BE2C (cell line): ENCODE measurements at regions not wholly inside any gene's neighbourhood (a gene's known extent, or its start where the extent isn't known, plus 50 kb on each side); places are given as distances from the start of the nearest gene placed in this dataset.

Experiments
- DNase-seq: peaks from one replicate; pipeline ENCODE4 v3.0.0-alpha.2; 2020
- H3K27me3 ChIP-seq: fragments of 250-450 bp; sonication (Bioruptor Pico); 2 replicates; pipeline ENCODE4 v1.5.1; 2020; ENCODE audit warnings: mild to moderate bottlenecking
- H3K36me3 ChIP-seq: fragments of 250-450 bp; sonication (Bioruptor Pico); 2 replicates; pipeline ENCODE4 v1.5.1; 2020; ENCODE audit warnings: mild to moderate bottlenecking
- H3K4me1 ChIP-seq: fragments of 250-450 bp; sonication (Bioruptor Pico); 2 replicates; pipeline ENCODE4 v1.5.1; 2020
- H3K4me3 ChIP-seq: 2 replicates; pipeline ENCODE4 v1.5.1; 2011; ENCODE audit warnings: low read depth, low read length
- H3K9me3 ChIP-seq: fragments of 250-450 bp; sonication (Bioruptor Pico); 2 replicates; pipeline ENCODE4 v1.5.1; 2020
- TF ChIP-seq, protein P1 (sequence below): IDR thresholded peaks from 2 replicates; pipeline ENCODE4 v1.5.1; 2012; ENCODE audit warnings: mild to moderate bottlenecking, low read depth, low read length

DNA sequence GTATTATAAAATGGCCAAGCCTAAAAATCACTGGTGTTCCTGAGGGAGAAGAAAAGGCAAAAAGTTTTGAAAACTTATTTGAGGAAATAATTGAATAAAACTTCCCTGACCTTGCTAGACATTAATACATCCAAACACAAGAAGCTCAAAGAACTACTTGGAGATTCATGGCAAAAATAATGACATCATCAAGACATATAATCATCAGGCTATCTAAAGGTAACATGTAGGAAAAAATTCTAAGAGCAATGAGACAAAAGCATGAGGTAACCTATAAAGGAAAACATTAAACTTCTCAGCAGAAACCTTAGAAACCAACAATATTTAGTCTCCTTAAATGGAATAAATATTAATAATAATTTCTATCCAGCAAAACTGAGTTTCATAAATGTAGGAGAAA is 887.6 kb downstream of the PCDH19 start:
- TF ChIP-seq, protein P1, sequence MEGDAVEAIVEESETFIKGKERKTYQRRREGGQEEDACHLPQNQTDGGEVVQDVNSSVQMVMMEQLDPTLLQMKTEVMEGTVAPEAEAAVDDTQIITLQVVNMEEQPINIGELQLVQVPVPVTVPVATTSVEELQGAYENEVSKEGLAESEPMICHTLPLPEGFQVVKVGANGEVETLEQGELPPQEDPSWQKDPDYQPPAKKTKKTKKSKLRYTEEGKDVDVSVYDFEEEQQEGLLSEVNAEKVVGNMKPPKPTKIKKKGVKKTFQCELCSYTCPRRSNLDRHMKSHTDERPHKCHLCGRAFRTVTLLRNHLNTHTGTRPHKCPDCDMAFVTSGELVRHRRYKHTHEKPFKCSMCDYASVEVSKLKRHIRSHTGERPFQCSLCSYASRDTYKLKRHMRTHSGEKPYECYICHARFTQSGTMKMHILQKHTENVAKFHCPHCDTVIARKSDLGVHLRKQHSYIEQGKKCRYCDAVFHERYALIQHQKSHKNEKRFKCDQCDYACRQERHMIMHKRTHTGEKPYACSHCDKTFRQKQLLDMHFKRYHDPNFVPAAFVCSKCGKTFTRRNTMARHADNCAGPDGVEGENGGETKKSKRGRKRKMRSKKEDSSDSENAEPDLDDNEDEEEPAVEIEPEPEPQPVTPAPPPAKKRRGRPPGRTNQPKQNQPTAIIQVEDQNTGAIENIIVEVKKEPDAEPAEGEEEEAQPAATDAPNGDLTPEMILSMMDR: no peak
- no peaks in the 10 kb centered on the region for H3K9me3 ChIP-seq
- no peak overlapping the region for H3K4me3 ChIP-seq
- no peaks in the 10 kb centered on the region for H3K27me3 ChIP-seq
- no peaks in the 10 kb centered on the region for H3K36me3 ChIP-seq
- H3K4me1 ChIP-seq: no peaks in the 10 kb centered on the region
- no peak for DNase-seq

DNA sequence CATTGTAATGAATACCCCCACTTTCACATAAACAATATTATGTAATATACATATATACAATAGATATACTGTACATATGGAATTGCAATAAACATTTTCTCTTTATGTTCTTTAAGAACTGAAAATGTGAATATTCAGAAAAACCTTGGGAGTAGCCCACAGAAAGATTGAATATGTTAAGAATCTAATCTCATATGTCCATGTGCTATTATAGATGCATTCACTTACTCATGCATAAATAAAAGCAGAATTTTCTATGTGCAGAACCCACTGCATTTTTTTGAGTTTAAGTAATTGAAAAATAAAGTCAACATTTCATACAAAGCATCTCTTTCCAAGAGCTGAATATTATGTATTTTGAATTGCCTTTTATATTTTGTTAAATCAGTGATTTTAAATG is 902.3 kb downstream of the PCDH19 start:
- no peak for DNase-seq
- no peaks in the 10 kb centered on the region for H3K4me1 ChIP-seq
- no peaks in the 10 kb centered on the region for H3K36me3 ChIP-seq
- H3K27me3 ChIP-seq: no peaks in the 10 kb centered on the region
- TF ChIP-seq, protein P1: no peak
- H3K4me3 ChIP-seq: no peak overlapping the region
- H3K9me3 ChIP-seq: no peaks in the 10 kb centered on the region

- Histone ChIP-seq H3K9me3 (no peaks in the 10 kb centered on the region), H3K36me3 (no peaks in the 10 kb centered on the region), H3K4me3 (no peak overlapping the region), H3K4me1 (no peaks in the 10 kb centered on the region), H3K27me3 (no peaks in the 10 kb centered on the region)
- TF ChIP-seq, protein P1: no peak
- no peak for DNase-seq
Observed at GRCh38 chrX:99495453-99495852, 914.6 kb downstream of the PCDH19 start.

- H3K9me3 ChIP-seq: no peaks in the 10 kb centered on the region
- TF ChIP-seq, protein P1: no peak
- H3K4me1 ChIP-seq: no peaks in the 10 kb centered on the region
- H3K36me3 ChIP-seq: no peaks in the 10 kb centered on the region
- H3K4me3 ChIP-seq: no peak overlapping the region
- no peak for DNase-seq
- no peaks in the 10 kb centered on the region for H3K27me3 ChIP-seq
Observed at GRCh38 chrX:99494668-99495067, 915.4 kb downstream of the PCDH19 start.

DNA sequence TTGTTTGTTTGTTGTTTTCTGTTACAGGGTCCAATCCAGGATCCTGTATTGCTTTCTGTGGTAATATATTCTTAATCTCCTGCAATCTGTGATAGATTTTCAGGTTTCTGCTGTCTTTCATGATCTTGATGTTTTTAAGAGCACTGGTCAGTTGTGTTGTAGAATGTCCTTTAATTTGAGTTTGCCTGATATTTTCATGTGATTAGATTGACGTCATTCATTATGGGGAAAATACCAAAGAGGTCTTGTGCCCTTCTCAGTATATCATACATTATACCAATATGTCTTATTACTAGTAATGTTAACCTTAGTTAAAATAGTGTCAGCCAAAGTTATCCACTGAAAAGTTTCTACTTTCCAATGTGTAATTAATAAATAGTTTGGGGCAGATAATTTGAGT is 929.3 kb downstream of the PCDH19 start:
- H3K4me3 ChIP-seq: no peak overlapping the region
- H3K36me3 ChIP-seq: no peaks in the 10 kb centered on the region
- DNase-seq: no peak
- H3K27me3 ChIP-seq: no peaks in the 10 kb centered on the region
- H3K9me3 ChIP-seq: no peaks in the 10 kb centered on the region
- TF ChIP-seq, protein P1: no peak
- no peaks in the 10 kb centered on the region for H3K4me1 ChIP-seq

DNA sequence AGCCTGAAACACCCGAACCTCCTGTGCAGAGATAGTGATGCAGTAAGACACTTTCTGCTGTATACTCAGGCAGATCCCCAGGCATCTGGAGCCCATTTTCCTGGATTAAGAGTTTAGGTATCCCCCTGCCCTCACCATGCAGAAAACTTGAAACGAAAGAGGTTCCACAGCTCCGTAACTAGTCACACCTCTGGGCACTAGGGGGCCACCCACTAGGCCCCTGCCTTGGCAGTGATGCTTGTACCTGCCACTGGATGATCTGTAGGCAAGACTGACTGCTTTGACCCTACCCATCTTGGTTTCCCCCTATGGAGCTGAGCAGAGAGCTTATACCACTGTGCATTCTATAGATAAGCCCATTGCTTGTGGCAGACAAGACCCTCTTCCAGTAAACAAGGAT is 940.6 kb downstream of the PCDH19 start:
- no peak overlapping the region for H3K4me3 ChIP-seq
- H3K4me1 ChIP-seq: no peaks in the 10 kb centered on the region
- no peaks in the 10 kb centered on the region for H3K27me3 ChIP-seq
- no peak for DNase-seq
- H3K9me3 ChIP-seq: no peaks in the 10 kb centered on the region
- no peaks in the 10 kb centered on the region for H3K36me3 ChIP-seq
- TF ChIP-seq, protein P1: no peak
